Ascending aorta (tissue), 2 donors: ENCODE measurements at regions not wholly inside any gene's neighbourhood (a gene's known extent, or its start where the extent isn't known, plus 50 kb on each side); places are given as distances from the start of the nearest gene placed in this dataset.

ENCODE experiments used
- DNase-seq, 2 donors: peaks; one replicate each; pipeline ENCODE4 v3.0.0-alpha.2; 2019; ENCODE audit warnings: low spot score in 2 of 2
- H3K27ac ChIP-seq, 2 donors: fragments of 200-600 bp; sonication (generic); one replicate each; pipeline ENCODE4 v1.5.1; 2016 to 2017; ENCODE audit warnings: mild to moderate bottlenecking in 1 of 2
- H3K27me3 ChIP-seq: fragments of 200-600 bp; sonication (generic); one replicate; pipeline ENCODE4 v1.5.1; 2017
- H3K36me3 ChIP-seq, 2 donors: fragments of 200-600 bp; sonication (generic); one replicate each; pipeline ENCODE4 v1.5.1; 2016
- H3K4me1 ChIP-seq, 2 donors: fragments of 200-600 bp; sonication (generic); one replicate each; pipeline ENCODE4 v1.5.1; 2016 to 2017; ENCODE audit warnings: mild to moderate bottlenecking in 1 of 2
- H3K4me3 ChIP-seq, 2 donors: fragments of 200-600 bp; sonication (generic); one replicate each; pipeline ENCODE4 v1.5.1; 2016 to 2017; ENCODE audit warnings: mild to moderate bottlenecking in 1 of 2
- H3K9me3 ChIP-seq, 2 donors: fragments of 200-600 bp; sonication (generic); one replicate each; pipeline ENCODE4 v1.5.1; 2016
- CTCF ChIP-seq, 3 experiments: fragments of 200-600 bp in 2 of 3; fragments of 450-650 bp in 1 of 3; sonication (generic) in 2 of 3; IDR thresholded peaks; one replicate each; pipeline ENCODE4 v1.5.1; 2016 to 2019; ENCODE audit warnings: antibody characterized with exemption in 3 of 3, mild to moderate bottlenecking in 1 of 3, moderate library complexity in 1 of 3
- intact Hi-C: fragments of 100-400 bp; cut with DNase I; formaldehyde crosslinking; loops from one replicate; pipeline ENCODE4 v1.15.1; 2023

GRCh38 chr4:35052546-35052945 is 1191.8 kb downstream of the ARAP2 start:
- no peak for DNase-seq
- Histone ChIP-seq H3K4me1 (no peaks in the 10 kb centered on the region), H3K4me3 (no peak overlapping the region), H3K36me3 (no peaks in the 10 kb centered on the region), H3K27me3 (no peaks in the 10 kb centered on the region), H3K27ac (no peak overlapping the region), H3K9me3 (no peaks in the 10 kb centered on the region)
- TF ChIP-seq CTCF (IDR thresholded peaks at IDR 0.05), result no peak
- intact Hi-C loops, result no loop called here

- intact Hi-C loops, result no loop called here
- Histone ChIP-seq H3K27me3 (no peaks in the 10 kb centered on the region), H3K9me3 (no peaks in the 10 kb centered on the region)
Measured at GRCh38 chr4:35063031-35063570, 1181.2 kb downstream of the ARAP2 start.

GRCh38 chr4:35066406-35066805 is 1177.9 kb downstream of the ARAP2 start:
- no peaks in the 10 kb centered on the region for H3K9me3 ChIP-seq
- intact Hi-C loops, result no loop called here
- H3K36me3 ChIP-seq, result no peaks in the 10 kb centered on the region
- no peak for TF ChIP-seq CTCF (IDR thresholded peaks at IDR 0.05)
- H3K27me3 ChIP-seq, result no peaks in the 10 kb centered on the region
- no peaks in the 10 kb centered on the region for H3K4me1 ChIP-seq
- no peak overlapping the region for H3K4me3 ChIP-seq
- no peak for DNase-seq
- no peak overlapping the region for H3K27ac ChIP-seq

More at GRCh38 chr4:35063031-35063570, 1181.2 kb downstream of the ARAP2 start:
- Histone ChIP-seq H3K27ac (no peak overlapping the region), H3K4me1 (no peaks in the 10 kb centered on the region), H3K36me3 (no peaks in the 10 kb centered on the region), H3K4me3 (no peak overlapping the region)
- TF ChIP-seq CTCF (IDR thresholded peaks at IDR 0.05), result no peak
- DNase-seq, result no peak

- H3K4me3 ChIP-seq, result no peak overlapping the region
- H3K27ac ChIP-seq, result no peak overlapping the region
- intact Hi-C loops, result no loop called here
- no peaks in the 10 kb centered on the region for H3K9me3 ChIP-seq
- DNase-seq, result no peak
- no peak for TF ChIP-seq CTCF (IDR thresholded peaks at IDR 0.05)
- H3K27me3 ChIP-seq, result no peaks in the 10 kb centered on the region
- H3K4me1 ChIP-seq, result no peaks in the 10 kb centered on the region
- H3K36me3 ChIP-seq, result no peaks in the 10 kb centered on the region
Measured at GRCh38 chr4:35080799-35081198, 1163.5 kb downstream of the ARAP2 start.

GRCh38 chr4:35087218-35087617 is 1157.1 kb downstream of the ARAP2 start:
- Histone ChIP-seq H3K4me1 (no peaks in the 10 kb centered on the region), H3K4me3 (no peak overlapping the region), H3K36me3 (no peaks in the 10 kb centered on the region), H3K27me3 (no peaks in the 10 kb centered on the region), H3K9me3 (no peaks in the 10 kb centered on the region), H3K27ac (no peak overlapping the region)
- TF ChIP-seq CTCF (IDR thresholded peaks at IDR 0.05), result no peak
- intact Hi-C loops, result no loop called here
- no peak for DNase-seq

GRCh38 chr4:35100932-35101331 is 1143.4 kb downstream of the ARAP2 start:
- no peak for DNase-seq
- H3K4me3 ChIP-seq, result no peak overlapping the region
- H3K36me3 ChIP-seq, result no peaks in the 10 kb centered on the region
- H3K27me3 ChIP-seq, result no peaks in the 10 kb centered on the region
- no peak for TF ChIP-seq CTCF (IDR thresholded peaks at IDR 0.05)
- no peaks in the 10 kb centered on the region for H3K4me1 ChIP-seq
- intact Hi-C loops, result no loop called here
- no peak overlapping the region for H3K27ac ChIP-seq
- no peaks in the 10 kb centered on the region for H3K9me3 ChIP-seq
